Neural progenitor cell (in vitro differentiated cells): ENCODE measurements at regions not wholly inside any gene's neighbourhood (a gene's known extent, or its start where the extent isn't known, plus 50 kb on each side); places are given as distances from the start of the nearest gene placed in this dataset.

Experiments used
- DNase-seq: peaks from one replicate; pipeline ENCODE4 v3.0.0-alpha.2; 2016; ENCODE audit warnings: low spot score
- H2AFZ ChIP-seq: fragments of 200-600 bp; sonication (generic); replicated peaks from 2 replicates; pipeline ENCODE4 v1.6.1; 2016; ENCODE audit warnings: antibody characterized with exemption
- H3F3A ChIP-seq: fragments of 200-600 bp; sonication (generic); 2 replicates; pipeline ENCODE4 v1.6.1; 2016; ENCODE audit warnings: antibody characterized with exemption, low read depth
- H3K27ac ChIP-seq: fragments of 200-600 bp; sonication (generic); 2 replicates; pipeline ENCODE4 v1.5.1; 2016; ENCODE audit warnings: mild to moderate bottlenecking
- H3K27me3 ChIP-seq: fragments of 200-600 bp; sonication (generic); 2 replicates; pipeline ENCODE4 v1.6.1; 2016; ENCODE audit warnings: mild to moderate bottlenecking, moderate library complexity
- H3K36me3 ChIP-seq: fragments of 200-600 bp; sonication (generic); 2 replicates; pipeline ENCODE4 v1.5.1; 2016
- H3K4me1 ChIP-seq: fragments of 200-600 bp; sonication (generic); 2 replicates; pipeline ENCODE4 v1.6.1; 2016; ENCODE audit warnings: mixed run types
- H3K4me2 ChIP-seq: fragments of 200-600 bp; sonication (generic); 2 replicates; pipeline ENCODE4 v1.6.1; 2016
- H3K4me3 ChIP-seq: fragments of 200-600 bp; sonication (generic); 2 replicates; pipeline ENCODE4 v1.5.1; 2016
- H3K79me2 ChIP-seq: fragments of 200-600 bp; sonication (generic); 2 replicates; pipeline ENCODE4 v1.6.1; 2016; ENCODE audit warnings: low read depth
- H3K9ac ChIP-seq: fragments of 200-600 bp; sonication (generic); 2 replicates; pipeline ENCODE4 v1.6.1; 2016
- H3K9me3 ChIP-seq: fragments of 200-600 bp; sonication (generic); 2 replicates; pipeline ENCODE4 v1.5.1; 2016; ENCODE audit warnings: low read depth
- H4K20me1 ChIP-seq: fragments of 200-600 bp; sonication (generic); 2 replicates; pipeline ENCODE4 v1.6.1; 2016; ENCODE audit warnings: low read depth
- H3K27ac Mint-ChIP-seq: 3 replicates; pipeline ENCODE4 v1.8.0; 2021; ENCODE audit warnings: mixed read lengths
- H3K27me3 Mint-ChIP-seq: 2 replicates; pipeline ENCODE4 v1.8.0; 2022; ENCODE audit warnings: low read depth, mild to moderate bottlenecking, inconsistent platforms, moderate library complexity, mixed read lengths; ENCODE audit not compliant: insufficient read depth
- H3K36me3 Mint-ChIP-seq: 3 replicates; pipeline ENCODE4 v1.8.0; 2021; ENCODE audit warnings: mixed read lengths
- H3K4me1 Mint-ChIP-seq: 3 replicates; pipeline ENCODE4 v1.8.0; 2021; ENCODE audit warnings: mixed read lengths
- H3K4me3 Mint-ChIP-seq: 3 replicates; pipeline ENCODE4 v1.8.0; 2021; ENCODE audit warnings: mild to moderate bottlenecking, moderate library complexity, mixed read lengths
- H3K9me3 Mint-ChIP-seq: 3 replicates; pipeline ENCODE4 v1.8.0; 2020; ENCODE audit warnings: mixed read lengths
- EZH2 ChIP-seq: fragments of 200-600 bp; sonication (generic); IDR thresholded peaks from 2 replicates; pipeline ENCODE4 v1.6.1; 2017; ENCODE audit warnings: antibody characterized with exemption, mild to moderate bottlenecking, moderate library complexity
- EZH2phosphoT487 ChIP-seq: fragments of 200-600 bp; sonication (generic); IDR thresholded peaks from 2 replicates; pipeline ENCODE4 v1.6.1; 2017; ENCODE audit warnings: antibody characterized with exemption
- TF ChIP-seq, protein P1 (sequence below): fragments of 200-600 bp; sonication (generic); IDR thresholded peaks from 2 replicates; pipeline ENCODE4 v1.5.1; 2017; ENCODE audit warnings: antibody characterized with exemption, mild to moderate bottlenecking

DNA sequence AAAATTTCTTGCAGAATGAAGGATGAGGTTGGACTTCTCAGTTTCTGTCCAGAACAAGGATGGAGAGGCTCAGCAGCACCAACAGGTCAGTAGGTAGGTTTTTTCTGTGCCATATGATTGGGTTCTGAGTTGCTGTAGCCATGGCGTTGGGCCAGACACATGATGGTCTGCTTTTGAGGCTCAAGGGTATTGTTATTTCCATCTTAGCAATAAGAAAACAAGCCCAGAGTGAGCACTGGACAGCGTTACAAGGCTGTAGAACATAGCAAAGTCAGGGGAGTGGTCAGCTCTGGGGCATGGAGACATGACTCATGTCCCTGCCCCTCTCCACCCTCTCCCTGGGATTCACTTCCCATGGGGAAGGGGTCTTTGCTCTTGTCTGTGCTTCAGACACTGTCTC, 137.6 kb upstream of the TOPAZ1 start:
- Mint-ChIP-seq H3K36me3 (no peaks in the 10 kb centered on the region), H3K27me3 (peaks cover 10% of the 10 kb centered on the region), H3K9me3 (no peaks in the 10 kb centered on the region), H3K4me3 (no peak overlapping the region), H3K27ac (no peak overlapping the region), H3K4me1 (peaks cover 33% of the 10 kb centered on the region)
- Histone ChIP-seq H3K9ac (no peak overlapping the region), H3K9me3 (no peaks in the 10 kb centered on the region), H3K4me1 (peaks cover 26% of the 10 kb centered on the region), H3K27ac (no peak overlapping the region), H2AFZ (no peak overlapping the region), H3F3A (no peaks in the 10 kb centered on the region), H3K4me3 (no peak overlapping the region), H3K36me3 (no peaks in the 10 kb centered on the region), H3K27me3 (no peaks in the 10 kb centered on the region), H4K20me1 (no peaks in the 10 kb centered on the region), H3K4me2 (no peak overlapping the region), H3K79me2 (no peaks in the 10 kb centered on the region)
- TF ChIP-seq EZH2 (no peak), EZH2phosphoT487 (no peak)
- TF ChIP-seq, protein P1, sequence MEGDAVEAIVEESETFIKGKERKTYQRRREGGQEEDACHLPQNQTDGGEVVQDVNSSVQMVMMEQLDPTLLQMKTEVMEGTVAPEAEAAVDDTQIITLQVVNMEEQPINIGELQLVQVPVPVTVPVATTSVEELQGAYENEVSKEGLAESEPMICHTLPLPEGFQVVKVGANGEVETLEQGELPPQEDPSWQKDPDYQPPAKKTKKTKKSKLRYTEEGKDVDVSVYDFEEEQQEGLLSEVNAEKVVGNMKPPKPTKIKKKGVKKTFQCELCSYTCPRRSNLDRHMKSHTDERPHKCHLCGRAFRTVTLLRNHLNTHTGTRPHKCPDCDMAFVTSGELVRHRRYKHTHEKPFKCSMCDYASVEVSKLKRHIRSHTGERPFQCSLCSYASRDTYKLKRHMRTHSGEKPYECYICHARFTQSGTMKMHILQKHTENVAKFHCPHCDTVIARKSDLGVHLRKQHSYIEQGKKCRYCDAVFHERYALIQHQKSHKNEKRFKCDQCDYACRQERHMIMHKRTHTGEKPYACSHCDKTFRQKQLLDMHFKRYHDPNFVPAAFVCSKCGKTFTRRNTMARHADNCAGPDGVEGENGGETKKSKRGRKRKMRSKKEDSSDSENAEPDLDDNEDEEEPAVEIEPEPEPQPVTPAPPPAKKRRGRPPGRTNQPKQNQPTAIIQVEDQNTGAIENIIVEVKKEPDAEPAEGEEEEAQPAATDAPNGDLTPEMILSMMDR, result no peak
- DNase-seq, result no peak

DNA sequence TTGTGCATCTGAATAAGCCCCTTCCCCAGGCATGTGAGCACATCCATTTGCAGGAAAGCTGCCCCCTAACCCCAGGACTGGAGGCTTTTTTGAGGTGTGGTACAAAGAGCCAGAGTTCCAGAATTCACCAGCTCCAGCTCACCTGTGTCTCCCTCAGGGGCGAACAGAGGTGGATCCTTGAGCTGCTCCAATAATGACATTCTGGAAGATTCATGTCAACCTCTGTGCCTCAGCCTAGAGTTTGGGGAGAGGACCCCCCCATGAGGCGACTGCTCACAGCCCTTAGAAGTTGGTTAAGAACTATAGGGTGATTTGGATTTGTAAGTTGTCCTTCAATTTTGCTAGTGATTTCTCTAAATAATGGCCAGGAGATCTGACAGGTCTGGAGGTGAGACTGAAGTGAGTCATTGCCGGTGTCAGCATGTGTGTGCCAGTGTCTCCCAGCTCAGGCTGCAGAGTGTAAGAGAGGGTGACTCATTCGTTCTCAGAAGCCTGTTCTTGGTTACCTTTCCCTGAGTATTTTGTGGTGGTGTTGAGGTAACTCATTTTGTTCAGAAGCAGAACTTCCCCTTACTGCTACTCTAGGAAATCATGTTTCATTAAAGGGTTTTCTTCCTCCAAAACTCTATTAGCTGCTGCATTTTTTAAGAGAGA, 136.9 kb upstream of the TOPAZ1 start:
- Mint-ChIP-seq H3K36me3 (no peaks in the 10 kb centered on the region), H3K4me1 (peaks cover 26% of the 10 kb centered on the region), H3K4me3 (no peak overlapping the region), H3K27ac (no peak overlapping the region), H3K9me3 (no peaks in the 10 kb centered on the region), H3K27me3 (peaks cover 14% of the 10 kb centered on the region)
- Histone ChIP-seq H3K27ac (no peak overlapping the region), H3K4me2 (no peak overlapping the region), H3K9ac (no peak overlapping the region), H3F3A (no peaks in the 10 kb centered on the region), H3K79me2 (no peaks in the 10 kb centered on the region), H3K4me1 (peaks cover 19% of the 10 kb centered on the region), H2AFZ (no peak overlapping the region), H3K4me3 (no peak overlapping the region), H3K36me3 (no peaks in the 10 kb centered on the region), H3K27me3 (no peaks in the 10 kb centered on the region), H4K20me1 (no peaks in the 10 kb centered on the region), H3K9me3 (no peaks in the 10 kb centered on the region)
- no peak for TF ChIP-seq EZH2phosphoT487
- TF ChIP-seq, protein P1, result no peak
- TF ChIP-seq EZH2, result no peak
- no peak for DNase-seq

DNA sequence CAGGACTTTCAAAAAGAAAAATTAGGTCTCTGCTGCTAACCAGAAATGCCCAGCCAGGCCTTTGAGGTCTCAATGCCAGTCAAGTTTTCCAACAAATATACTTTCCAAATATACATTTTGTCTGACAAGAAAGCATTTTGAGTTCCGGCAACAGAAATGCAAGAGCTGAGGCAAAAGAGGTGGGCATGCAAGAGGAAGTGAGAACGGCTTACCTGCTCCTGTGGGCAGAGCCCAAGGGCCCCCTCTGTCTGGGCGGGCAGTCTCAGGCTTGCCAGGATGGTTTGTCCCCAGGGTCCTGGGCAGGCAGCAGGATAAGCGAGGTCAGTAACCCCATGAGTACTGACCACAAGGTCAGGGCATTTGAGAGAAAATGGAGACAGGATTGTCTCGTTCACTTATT, 136.1 kb upstream of the TOPAZ1 start:
- Histone ChIP-seq H3K36me3 (no peaks in the 10 kb centered on the region), H3K27me3 (no peaks in the 10 kb centered on the region), H3K4me1 (peaks cover 14% of the 10 kb centered on the region), H3K27ac (no peak overlapping the region), H3K4me2 (no peak overlapping the region), H3K4me3 (no peak overlapping the region), H4K20me1 (no peaks in the 10 kb centered on the region), H2AFZ (no peak overlapping the region), H3K9ac (no peak overlapping the region), H3F3A (no peaks in the 10 kb centered on the region), H3K79me2 (no peaks in the 10 kb centered on the region), H3K9me3 (no peaks in the 10 kb centered on the region)
- Mint-ChIP-seq H3K27ac (no peak overlapping the region), H3K27me3 (peaks cover 17% of the 10 kb centered on the region), H3K36me3 (no peaks in the 10 kb centered on the region), H3K4me1 (peaks cover 24% of the 10 kb centered on the region), H3K9me3 (no peaks in the 10 kb centered on the region), H3K4me3 (no peak overlapping the region)
- no peak for TF ChIP-seq EZH2
- TF ChIP-seq, protein P1, result no peak
- TF ChIP-seq EZH2phosphoT487, result no peak
- no peak for DNase-seq
